ENCODE measurements at regions not wholly inside any gene's neighbourhood (a gene's known extent, or its start where the extent isn't known, plus 50 kb on each side); places are given as distances from the start of the nearest gene placed in this dataset.

DNA sequence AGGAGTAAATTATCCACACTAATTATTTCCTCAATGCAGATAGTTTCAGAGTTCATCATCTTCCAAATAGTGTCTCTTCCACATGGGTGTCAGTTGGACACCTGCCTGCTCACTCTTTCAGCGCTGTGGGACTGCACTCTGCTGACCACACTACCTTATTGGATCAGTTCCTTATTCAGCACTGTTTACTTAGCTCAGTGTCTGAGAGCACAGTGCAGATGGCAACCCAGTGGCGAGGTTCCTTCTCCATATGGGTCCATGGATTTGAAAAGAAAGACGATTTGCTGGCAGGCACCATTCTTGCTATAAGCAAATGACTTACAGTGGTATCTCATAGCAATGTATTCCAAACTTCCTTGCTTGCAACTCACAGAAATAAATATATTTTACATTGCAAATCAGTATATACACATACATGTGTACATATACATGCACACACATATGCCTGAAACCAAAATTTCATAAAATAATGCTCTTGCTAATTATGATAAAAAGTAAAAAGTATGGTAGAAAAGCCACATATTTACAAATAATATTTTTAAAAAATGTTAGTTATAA lies 354.8 kb downstream of the INSIG2 start:
- TF ChIP-seq, protein P1, sequence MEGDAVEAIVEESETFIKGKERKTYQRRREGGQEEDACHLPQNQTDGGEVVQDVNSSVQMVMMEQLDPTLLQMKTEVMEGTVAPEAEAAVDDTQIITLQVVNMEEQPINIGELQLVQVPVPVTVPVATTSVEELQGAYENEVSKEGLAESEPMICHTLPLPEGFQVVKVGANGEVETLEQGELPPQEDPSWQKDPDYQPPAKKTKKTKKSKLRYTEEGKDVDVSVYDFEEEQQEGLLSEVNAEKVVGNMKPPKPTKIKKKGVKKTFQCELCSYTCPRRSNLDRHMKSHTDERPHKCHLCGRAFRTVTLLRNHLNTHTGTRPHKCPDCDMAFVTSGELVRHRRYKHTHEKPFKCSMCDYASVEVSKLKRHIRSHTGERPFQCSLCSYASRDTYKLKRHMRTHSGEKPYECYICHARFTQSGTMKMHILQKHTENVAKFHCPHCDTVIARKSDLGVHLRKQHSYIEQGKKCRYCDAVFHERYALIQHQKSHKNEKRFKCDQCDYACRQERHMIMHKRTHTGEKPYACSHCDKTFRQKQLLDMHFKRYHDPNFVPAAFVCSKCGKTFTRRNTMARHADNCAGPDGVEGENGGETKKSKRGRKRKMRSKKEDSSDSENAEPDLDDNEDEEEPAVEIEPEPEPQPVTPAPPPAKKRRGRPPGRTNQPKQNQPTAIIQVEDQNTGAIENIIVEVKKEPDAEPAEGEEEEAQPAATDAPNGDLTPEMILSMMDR (IDR thresholded peaks at IDR 0.05) = no peak
- no peak for TF ChIP-seq POLR2A (IDR thresholded peaks at IDR 0.05)

All from thyroid gland (tissue), 4 donors.